Activated T-cell treated with anti-CD3 and anti-CD28 coated beads, Interleukin-2, amount 50 U/mL, for 48 hours (primary cell): ENCODE measurements at regions not wholly inside any gene's neighbourhood (a gene's known extent, or its start where the extent isn't known, plus 50 kb on each side); places are given as distances from the start of the nearest gene placed in this dataset.

Source experiments
- DNase-seq, 2 experiments: peaks; one replicate each; pipeline ENCODE4 v3.0.0-alpha.2; 2020

DNA sequence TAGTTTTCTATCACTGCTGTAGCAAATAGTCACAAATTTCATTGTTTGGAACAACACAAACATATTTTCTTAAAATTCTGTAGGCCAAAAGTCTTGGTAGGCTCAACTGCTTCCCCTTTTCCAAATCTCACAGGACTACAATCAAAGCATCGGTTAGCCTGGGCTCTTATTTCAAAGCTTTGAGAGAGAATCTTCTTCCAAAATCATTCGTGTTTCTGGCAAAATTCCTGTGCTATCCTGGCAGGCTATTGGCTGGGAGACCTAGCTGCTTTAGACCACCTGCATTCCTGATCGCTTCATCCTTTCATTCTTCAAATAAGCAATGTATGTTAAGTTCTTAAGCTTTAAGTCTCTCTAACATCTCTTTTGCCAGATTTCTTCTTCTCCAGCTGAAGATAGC lies 629.8 kb upstream of the CDH18 start:
- no peak for DNase-seq

DNA sequence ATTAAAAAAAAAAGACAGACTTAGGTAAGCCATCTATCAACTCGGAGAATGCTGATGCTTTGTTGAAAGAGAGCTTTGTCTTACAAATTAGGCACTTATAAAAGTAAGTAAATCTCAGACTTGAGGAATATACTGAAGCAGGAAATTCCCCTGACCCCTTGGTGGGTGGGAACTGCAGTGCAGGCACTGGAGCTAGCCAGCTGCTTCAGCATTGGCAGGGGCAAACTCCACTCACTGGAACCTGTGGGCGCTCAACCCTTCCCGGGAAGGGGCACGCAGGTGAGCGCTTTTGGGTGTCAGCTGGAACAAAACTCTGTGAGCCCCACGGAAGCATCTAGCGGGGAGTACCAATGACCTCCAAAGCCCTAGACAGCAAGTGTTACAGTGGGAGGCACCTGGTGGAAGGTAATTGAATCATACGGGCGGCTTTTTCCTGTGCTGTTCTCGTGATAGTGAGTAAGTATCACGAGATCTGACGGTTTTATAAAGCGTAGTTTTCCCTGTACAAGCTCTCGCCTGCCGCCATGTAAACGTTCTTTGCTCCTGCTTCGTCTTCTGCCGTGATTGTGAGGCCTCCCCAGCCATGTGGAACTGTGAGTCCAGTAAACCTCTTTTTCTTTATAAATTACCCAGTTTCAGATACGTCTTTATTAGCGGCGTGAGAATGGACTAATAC lies 628.0 kb upstream of the CDH18 start:
- no peak for DNase-seq

DNA sequence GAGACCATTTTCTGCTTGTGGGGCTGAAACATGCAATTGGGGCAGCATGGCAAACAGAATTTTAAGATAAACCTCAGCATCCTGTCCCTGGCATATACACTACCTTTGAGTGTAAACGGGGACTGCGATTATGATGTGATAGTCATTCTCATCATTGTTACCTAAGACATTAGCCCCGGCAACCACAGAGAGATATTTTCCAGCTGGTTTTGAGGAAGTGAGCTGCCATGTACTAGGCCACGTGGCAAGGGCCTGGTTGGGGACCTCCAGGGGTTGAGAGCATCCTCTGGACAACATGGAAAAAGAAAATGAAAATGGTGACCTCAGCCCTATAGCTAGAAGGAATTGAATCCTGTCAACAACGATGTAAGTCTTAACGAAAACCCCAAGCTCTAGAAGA lies 623.6 kb upstream of the CDH18 start:
- DNase-seq, result no peak

DNA sequence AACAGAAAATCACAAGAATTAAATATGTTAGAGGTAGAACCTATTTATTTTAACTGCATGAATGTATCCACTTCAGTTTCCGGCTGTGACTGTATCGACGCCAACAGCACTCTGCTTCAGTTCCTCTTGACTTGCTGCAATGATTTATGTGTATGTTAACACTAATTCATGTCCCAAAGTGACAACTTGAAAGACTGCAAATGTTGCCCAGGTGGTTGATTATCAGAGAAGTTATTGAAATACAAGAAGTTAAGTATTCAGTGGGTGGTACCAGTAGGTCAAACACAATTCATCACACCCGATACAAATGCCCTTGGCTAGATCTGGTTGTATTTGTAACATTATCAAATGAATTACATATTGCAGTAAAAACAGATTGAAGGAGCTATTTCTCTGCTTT lies 622.7 kb upstream of the CDH18 start:
- DNase-seq, result no peak

DNA sequence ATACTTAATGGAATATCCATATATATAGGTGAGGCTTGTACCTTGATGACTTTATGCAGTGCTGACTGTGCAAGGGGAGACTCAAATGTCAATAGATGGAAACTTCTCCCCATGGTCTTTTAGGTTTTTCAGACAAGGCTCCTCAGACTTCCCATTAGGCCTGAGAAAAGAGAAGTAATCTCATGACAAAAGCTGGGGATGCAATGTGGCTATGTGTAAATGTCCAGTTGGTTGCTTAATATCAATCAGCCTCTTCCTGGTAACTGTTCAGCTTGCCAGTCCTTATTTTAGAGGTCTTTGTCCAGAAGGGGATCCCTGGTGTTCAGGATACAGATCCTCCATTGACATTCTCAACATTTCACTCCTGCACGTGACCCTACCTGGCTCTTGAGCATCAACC lies 621.1 kb upstream of the CDH18 start:
- DNase-seq, result no peak

DNA sequence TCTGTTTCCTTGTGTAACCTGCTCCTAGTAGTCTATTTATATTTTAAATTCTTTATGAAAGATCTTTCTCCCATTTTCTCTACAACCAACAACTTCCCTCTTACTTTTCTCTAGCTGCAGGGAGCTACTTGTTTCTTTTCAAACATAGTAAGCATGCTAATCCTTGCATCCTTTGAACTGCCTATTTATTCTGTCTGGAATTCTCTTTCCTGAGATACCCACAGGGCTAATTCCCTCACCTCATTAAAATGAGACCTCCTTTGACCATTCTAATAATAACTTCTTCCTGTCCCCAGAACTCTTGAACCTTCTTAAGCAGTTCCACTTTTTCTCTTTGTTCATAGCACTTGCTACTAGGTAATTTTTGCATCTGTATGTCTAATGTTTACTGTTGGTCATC lies 620.6 kb upstream of the CDH18 start:
- no peak for DNase-seq

DNA sequence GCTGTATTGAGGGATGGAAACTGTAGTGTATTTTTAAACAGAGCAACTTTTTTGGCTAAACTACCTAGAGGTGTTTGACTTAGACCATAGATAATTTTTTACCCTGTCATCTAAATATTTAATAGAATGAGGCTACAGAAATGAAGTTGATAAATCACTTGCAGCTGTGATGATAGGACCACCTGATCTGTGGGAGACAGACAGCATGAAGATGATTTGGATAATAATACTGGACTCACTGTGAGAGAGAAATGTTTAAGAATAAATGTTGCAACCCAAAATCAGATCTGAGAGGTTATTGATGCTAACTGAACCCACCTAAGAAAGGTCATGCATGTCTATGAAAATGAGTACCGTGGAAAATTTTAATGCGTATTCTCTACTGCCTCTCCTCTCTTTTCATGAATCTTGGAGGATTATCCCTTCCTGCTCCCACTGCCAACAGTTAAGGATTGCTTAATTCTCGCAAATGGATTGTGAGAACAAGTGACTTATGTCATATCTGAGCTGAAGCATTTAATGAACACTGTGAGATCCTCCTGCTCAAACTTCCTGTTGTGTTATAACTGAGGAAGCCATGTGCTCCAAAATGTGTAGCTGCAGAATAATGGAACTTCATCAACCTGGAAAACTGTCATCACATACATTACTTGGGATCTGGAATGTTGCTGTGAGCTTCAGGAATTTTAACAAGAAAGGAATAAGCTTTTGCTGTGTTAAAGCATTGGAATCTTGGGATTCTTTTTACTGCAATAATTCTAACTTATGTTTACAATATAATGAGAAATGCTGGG lies 617.9 kb upstream of the CDH18 start:
- DNase-seq, result no peak

DNA sequence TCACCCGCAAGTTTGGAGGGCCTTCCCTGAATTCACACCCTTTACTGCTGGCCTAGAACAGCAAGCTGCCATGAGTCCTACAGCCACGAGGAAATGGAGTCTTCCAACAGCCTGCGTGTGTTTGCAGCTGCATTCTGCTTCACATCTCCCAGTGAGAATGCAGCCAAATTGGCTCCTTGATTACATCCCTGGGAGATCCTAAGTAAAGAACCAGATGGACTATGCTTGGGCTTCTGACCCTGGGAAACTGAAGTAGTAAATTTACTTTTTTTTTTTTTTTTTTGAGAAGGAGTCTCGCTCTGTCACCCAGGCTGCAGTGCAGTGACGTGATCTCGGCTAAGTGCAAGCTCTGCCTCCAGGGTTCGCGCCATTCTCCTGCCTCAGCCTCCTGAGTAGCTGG lies 617.0 kb upstream of the CDH18 start:
- DNase-seq, result no peak

DNA sequence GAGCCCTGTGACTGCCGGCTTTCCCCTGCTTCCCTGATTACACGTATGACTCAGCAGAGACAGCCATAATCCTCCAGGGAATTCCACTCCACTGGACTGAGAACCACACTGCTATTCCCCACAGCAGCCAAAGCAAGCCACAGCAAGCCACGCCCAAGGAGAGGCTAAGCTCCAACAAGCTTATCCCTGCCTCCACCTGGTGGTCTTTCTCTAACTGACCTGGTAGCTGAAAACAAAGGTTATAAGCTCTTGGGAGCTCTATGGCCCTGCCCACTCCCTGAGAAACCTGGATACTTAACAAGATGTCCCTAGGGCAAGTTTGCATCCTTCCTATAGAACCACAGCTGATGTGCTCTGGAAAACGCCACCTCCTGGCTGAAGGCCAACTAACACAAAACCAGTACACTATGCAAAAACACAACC lies 613.7 kb upstream of the CDH18 start:
- DNase-seq, result no peak

DNA sequence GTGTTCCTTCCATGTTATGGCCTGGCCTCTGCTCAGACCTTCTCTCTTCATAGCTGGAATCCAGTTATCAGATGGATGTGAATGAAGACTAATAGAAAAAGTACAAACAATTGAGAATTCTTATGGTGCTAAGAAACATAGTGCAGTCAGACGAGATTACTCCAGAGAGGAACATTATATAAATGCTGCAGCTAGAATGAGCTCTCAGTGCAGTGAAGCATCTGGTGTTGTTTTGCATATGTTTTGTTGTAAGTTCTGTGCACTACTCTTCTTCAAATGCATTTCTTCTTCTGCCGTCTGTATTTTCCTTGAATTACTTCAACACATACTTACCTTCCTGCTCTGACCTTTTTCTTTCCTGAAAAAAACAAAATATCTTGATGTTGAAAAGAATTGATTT lies 602.4 kb upstream of the CDH18 start:
- no peak for DNase-seq

DNA sequence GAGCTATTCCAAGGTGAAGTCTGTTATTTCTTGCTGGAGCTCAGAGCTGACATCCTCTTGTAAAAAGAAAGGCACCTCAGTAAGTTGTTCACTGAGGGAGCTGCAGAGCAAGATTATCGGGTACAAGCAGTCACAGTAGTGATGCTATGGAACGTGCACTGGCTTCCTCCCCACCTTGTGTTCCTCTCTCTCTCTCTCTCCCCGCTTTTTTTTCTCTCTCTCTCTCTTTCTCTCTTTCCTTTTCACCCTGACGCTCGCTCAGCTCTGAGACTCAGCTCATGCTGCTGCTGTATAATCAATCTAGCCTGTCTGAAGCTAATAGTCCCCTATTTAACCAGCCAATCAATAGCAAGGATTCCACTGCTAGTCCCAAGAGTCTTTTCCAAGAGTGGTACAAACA lies 587.6 kb upstream of the CDH18 start:
- DNase-seq, result no peak

DNA sequence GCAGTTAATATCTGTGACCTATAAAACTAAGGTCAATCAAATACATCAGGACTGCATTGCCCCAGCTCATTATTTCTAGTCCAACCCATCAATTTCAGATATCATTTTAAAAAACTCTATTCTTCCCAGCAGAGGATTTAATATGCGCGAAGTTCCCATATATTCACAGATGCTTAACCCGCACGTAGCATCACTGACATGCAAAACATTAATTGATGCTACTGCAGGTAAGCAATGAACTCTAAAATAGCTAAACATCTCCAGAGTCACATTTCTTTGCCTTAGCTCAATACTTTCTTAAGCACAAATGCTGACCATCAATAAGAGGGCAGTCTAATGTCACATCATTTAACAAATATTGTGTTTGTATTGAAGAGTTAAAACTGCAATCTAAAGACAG lies 586.6 kb upstream of the CDH18 start:
- no peak for DNase-seq

DNA sequence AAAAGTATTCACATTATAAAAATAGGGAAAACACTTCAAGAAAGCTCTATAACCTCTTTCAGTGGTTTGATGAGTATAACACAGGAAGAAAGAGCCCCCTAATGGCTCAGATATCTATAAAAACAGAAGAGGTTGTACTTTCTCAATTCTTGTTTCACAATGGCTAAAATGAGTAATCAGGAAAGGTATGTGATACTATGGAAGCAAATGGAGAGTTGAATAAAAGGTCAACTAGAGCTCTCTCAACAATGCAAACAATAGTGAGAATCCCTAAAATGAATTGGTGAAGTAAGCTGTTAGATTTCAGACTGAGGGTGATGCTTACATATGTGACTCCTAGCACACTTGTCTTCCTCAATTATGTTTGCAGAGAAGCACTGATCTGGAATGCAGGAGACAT lies 584.6 kb upstream of the CDH18 start:
- DNase-seq, result no peak

DNA sequence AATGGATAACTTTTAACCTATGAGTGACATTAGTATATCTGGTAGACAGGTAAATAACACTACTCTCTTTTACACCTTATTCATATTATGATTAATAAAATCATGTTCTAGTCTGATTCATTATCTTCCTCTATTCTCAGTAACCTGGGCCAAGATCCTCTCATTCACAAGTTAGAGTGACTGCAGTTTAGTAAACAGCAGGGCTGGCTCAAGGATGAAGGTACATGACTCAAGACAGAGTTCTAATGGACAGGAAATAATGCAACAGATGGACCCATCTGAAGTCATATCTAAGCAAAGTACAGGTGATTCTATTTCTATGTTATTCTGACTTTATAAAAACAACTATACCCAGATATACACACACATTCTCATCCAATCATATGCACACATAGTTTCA lies 582.5 kb upstream of the CDH18 start:
- no peak for DNase-seq

DNA sequence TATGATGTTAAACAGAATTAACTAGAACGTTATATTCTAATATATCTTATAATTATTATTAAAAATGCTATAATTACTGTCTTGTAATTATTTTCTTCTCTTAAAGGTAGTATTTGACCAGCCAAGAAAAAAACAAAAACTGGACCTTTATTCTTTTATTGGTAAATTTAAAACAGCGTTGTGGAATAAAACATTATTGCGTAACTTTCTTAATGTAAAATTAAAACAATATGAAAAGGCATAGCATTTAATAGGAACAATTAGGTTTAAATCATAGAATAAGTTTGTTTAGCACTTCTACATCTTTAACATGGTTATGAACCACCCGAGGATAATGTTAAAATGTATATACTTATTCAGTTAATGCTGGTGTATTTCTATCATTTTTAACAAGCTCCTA lies 574.5 kb upstream of the CDH18 start:
- no peak for DNase-seq

DNA sequence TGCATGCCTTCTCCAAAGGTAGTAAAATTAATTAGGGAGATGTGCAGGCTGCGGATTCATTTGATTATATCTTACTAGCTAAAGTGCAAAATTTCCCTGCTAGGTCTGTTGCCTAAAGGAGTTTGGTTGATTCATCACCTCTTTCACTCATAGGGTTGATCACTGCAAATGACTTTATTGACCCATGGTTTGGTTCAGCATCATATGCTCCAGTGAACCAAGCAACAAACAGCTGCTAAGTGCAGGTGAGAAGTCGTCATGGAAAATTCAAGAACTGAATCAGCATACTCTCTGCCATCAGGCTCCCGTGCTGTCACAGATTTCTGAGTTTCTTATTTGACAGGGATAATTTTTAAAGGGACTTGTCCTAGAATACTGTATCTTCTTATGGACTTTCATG lies 571.8 kb upstream of the CDH18 start:
- DNase-seq, result no peak

DNA sequence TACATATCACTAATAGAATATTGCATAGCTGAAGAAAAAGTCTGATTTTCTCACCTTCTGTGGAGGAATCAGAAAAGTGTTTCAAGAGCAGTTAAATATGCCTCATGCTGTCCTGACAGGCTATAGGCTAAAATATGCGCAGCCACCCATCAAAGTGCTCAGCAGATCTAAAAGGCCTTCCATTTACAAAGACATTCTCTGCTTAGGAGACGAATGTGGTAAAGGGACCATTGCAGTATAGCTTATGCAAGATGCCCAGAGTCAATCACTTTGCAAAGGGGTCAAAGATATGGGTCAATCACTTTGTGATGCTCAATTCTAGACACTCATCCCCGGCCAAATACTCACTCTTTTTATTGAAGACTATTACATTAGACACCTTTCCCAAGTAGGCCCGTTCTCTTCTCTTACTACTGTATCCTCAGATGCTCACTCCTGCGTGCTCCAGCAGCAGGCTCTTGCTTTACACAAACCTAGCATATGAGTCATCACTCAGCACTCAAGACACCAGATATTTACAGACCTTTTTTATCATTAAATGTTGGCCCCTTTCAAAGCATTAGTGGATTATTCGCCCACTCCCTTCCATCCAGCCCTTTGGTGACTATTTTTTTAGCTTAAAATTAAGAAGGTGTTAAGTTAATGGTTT lies 568.2 kb upstream of the CDH18 start:
- DNase-seq, result no peak

DNA sequence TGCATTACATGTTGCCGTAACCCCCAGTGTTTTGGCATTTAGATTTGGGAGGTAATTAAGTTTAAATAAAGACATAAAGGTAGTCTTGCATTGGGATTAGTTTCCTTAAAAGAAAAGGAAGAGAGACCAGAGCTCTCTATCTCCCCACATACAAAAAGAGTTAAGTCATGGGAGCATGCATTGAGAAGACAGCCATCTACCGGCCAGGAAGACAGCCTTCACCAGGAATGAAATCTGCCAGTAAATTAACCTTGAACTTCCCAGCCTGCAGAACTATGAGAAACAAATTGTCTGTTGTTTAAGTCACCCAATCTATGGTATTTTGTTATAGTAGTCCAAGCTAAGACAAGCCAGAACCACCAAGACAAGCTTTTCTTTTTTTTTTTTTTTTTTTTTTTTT lies 567.0 kb upstream of the CDH18 start:
- no peak for DNase-seq

DNA sequence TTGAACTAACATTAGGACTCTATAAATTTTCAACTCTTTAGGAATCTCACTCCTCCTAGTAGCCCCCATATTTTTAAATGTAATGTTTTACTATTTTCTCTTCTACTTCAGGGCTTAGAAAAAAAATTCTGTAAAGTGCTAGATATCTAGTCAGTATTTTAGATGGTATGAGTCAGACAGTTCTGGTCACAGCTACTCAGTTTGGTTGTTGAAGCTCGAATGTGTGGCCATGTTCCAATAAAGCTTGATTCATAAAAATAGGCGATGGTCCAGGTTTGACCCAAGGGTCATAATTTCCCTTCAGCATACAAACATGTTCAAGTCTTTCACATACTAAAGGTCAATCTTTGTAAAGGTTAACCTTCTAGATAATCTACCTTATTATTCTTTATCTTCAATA lies 566.0 kb upstream of the CDH18 start:
- no peak for DNase-seq

DNA sequence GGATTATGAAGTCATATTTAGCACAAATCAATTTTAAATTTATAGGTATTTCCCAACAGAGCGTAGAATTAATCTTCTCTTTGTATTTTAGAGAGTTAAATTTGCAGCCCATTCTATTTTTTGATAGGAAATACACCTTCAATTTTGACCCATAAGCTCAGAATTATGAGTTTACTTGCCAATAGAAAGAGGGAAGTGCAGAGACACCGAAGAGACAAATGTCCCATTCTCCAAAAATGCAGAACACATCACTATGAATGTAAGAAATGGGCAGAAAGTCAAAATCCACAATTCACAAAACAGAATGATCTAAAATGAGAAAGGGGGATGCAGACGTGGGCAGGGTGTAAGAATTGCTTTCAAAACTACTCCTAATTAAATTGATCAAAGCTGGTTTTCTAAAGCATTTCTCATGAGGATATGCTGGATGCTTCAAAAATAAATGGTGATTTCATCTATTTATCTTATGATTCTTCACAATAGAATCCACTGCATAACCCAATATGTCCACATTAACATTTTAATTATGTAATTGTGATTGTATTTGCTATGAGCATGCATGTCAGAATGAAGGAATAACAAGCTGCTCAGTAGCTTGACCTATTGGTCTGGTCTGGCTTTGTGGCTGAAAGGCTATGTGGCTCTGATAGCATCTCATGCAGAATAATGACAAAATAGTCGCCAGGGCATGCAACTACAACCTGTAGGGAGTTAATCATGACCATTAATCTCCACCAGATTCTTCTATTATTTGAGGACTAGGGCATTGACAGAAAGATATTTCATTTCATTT lies 550.1 kb upstream of the CDH18 start:
- DNase-seq, result no peak

DNA sequence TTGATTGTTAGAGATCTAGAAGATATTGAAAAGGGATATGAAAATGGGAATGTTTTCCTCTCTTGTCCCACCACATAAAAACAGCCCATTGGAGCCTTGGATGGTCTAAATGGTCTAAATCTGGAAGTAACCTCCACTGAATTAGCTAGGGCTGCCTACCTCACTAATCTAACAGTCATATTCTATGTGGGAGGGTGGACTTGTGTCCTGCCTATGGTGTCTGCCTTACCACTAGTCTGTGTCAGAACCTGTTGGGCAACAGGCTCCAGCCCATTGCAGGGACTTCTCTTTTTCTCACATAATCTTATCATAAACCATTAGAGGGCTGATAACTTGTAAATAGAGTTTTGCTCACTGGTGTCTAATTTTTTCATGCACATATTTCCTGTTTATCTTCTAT lies 548.8 kb upstream of the CDH18 start:
- no peak for DNase-seq

DNA sequence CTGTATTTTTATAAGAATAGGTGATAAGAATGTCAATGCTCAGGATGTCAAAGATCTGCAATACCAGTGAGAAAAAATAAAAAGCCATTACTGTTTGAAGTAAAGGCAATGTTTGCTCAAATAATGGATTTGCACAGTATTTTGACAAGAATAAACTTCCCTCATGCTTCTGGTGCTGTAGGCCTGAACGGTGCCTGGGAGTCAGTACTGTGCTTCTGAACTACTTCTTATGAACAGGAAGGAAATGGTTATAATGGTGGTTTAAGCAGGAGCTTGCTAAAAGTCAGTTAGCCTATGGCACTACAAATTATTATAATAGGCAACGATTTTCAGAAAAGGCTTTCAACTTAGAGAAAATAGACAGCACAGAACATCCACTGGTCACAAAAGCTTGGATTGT lies 548.3 kb upstream of the CDH18 start:
- DNase-seq, result no peak

DNA sequence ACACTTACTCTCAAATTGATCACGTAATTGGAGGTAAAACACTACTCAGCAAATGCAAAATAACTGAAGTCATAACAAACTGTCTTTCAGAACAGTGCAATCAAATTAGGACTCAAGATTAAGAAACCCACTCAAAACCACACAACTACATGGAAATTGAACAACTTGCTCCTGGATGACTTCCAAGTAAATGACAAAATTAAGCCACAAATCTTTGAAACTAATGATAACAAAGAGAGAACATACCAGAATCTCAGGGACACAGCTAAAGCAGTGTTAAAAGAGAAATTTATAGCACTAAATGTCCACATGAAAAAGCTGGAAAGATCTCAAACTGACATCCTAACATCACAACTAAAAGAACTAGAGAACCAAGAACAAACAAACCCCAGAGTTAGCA lies 540.5 kb upstream of the CDH18 start:
- no peak for DNase-seq
